IMR-90 (cell line): ENCODE measurements at regions not wholly inside any gene's neighbourhood (a gene's known extent, or its start where the extent isn't known, plus 50 kb on each side); places are given as distances from the start of the nearest gene placed in this dataset.

Source experiments
- ATAC-seq: fragments of 200-7000 bp; cut with Tn5 transposase; 2 replicates; pipeline ENCODE4 v1.9.1; 2020; ENCODE audit warnings: low read depth, mild to moderate bottlenecking, moderate library complexity
- BruUV-seq: library from RNA; stranded (reverse); fragments of 400-500 nt; replicated peaks from 2 replicates; lab custom pipeline; 2021; lab: Mats Ljungman, UMichigan
- CTCF ChIA-PET: fragments of 300-600 bp; formaldehyde crosslinking; extraction: SDS; loops from one replicate; lab custom pipeline; 2021; ENCODE audit warnings: antibody characterized with exemption; lab: Yijun Ruan, JAX
- POLR2A ChIA-PET: fragments of 300-600 bp; sonication (Branson Sonifier 250); formaldehyde crosslinking; loops from one replicate; lab custom pipeline; 2022; ENCODE audit warnings: antibody characterized with exemption; ENCODE audit not compliant: unreplicated experiment; lab: Charles Lee
- DNase-seq: peaks from one replicate; pipeline ENCODE4 v3.0.0; 2013
- H2AFZ ChIP-seq: replicated peaks from 2 replicates; pipeline ENCODE3; 2013; ENCODE audit warnings: low read length, mild to moderate bottlenecking; ENCODE audit not compliant: poor library complexity
- H2AK5ac ChIP-seq: 2 replicates; pipeline ENCODE4 v1.6.1; 2013; ENCODE audit warnings: low read depth, low read length, inconsistent platforms
- H2AK9ac ChIP-seq: replicated peaks from 2 replicates; pipeline ENCODE3; 2013; ENCODE audit warnings: mild to moderate bottlenecking, low read depth, low read length, moderate library complexity; ENCODE audit not compliant: poor library complexity
- H2BK120ac ChIP-seq: 2 replicates; pipeline ENCODE4 v1.6.1; 2013; ENCODE audit warnings: low read depth, low read length, inconsistent platforms
- H2BK15ac ChIP-seq: 3 replicates; pipeline ENCODE4 v1.6.1; 2013; ENCODE audit warnings: low read depth, low read length, inconsistent platforms
- H2BK20ac ChIP-seq: 2 replicates; pipeline ENCODE4 v1.6.1; 2013; ENCODE audit warnings: low read depth, mild to moderate bottlenecking, inconsistent platforms, low read length, moderate library complexity
- H2BK5ac ChIP-seq: 2 replicates; pipeline ENCODE4 v1.6.1; 2013; ENCODE audit warnings: mild to moderate bottlenecking, low read depth, low read length, inconsistent platforms; ENCODE audit not compliant: poor library complexity, severe bottlenecking
- H3K14ac ChIP-seq: replicated peaks from 2 replicates; pipeline ENCODE4 v1.6.1; 2013; ENCODE audit warnings: low read depth, low read length, inconsistent platforms
- H3K18ac ChIP-seq: 2 replicates; pipeline ENCODE4 v1.6.1; 2013; ENCODE audit warnings: low read depth, low read length, control low read depth
- H3K23ac ChIP-seq: 2 replicates; pipeline ENCODE4 v1.6.1; 2013; ENCODE audit warnings: low read depth, low read length, inconsistent platforms
- H3K27ac ChIP-seq: 2 replicates; pipeline ENCODE4 v1.5.1; 2013; ENCODE audit warnings: mild to moderate bottlenecking, control low read depth, low read length; ENCODE audit not compliant: insufficient read depth
- H3K27me3 ChIP-seq: 2 replicates; pipeline ENCODE4 v1.6.1; 2013; ENCODE audit warnings: low read length; ENCODE audit not compliant: control insufficient read depth, insufficient read depth
- H3K36me3 ChIP-seq: 2 replicates; pipeline ENCODE4 v1.6.1; 2013; ENCODE audit warnings: low read length, mixed read lengths; ENCODE audit not compliant: control insufficient read depth, insufficient read depth
- H3K4ac ChIP-seq: 2 replicates; pipeline ENCODE4 v1.6.1; 2013; ENCODE audit warnings: low read depth, low read length, inconsistent platforms
- H3K4me1 ChIP-seq: 2 replicates; pipeline ENCODE4 v1.6.1; 2013; ENCODE audit warnings: low read length, mixed read lengths; ENCODE audit not compliant: control insufficient read depth, insufficient read depth
- H3K4me2 ChIP-seq: 2 replicates; pipeline ENCODE4 v1.6.1; 2013; ENCODE audit warnings: low read depth, mild to moderate bottlenecking, control low read depth, low read length, moderate library complexity
- H3K4me3 ChIP-seq: 2 replicates; pipeline ENCODE4 v1.5.1; 2013; ENCODE audit warnings: low read depth, mild to moderate bottlenecking, control low read depth, low read length, moderate library complexity; ENCODE audit not compliant: insufficient read depth
- H3K56ac ChIP-seq: 2 replicates; pipeline ENCODE4 v1.6.1; 2013; ENCODE audit warnings: low read length, inconsistent platforms; ENCODE audit not compliant: insufficient read depth; ENCODE audit errors: extremely low read depth
- H3K79me1 ChIP-seq, 2 experiments: 2 replicates each; pipeline ENCODE4 v1.6.1; 2013; ENCODE audit warnings: low read length in 2 of 2, inconsistent platforms in 1 of 2, low read depth in 1 of 2
- H3K9ac ChIP-seq: 2 replicates; pipeline ENCODE4 v1.6.1; 2013; ENCODE audit warnings: low read depth, low read length, control low read depth
- H3K9me1 ChIP-seq: 2 replicates; pipeline ENCODE4 v1.6.1; 2013; ENCODE audit warnings: low read length, inconsistent platforms; ENCODE audit not compliant: insufficient read depth
- H3K9me3 ChIP-seq: 2 replicates; pipeline ENCODE4 v1.6.1; 2013; ENCODE audit warnings: low read length; ENCODE audit not compliant: control insufficient read depth, insufficient read depth
- H4K20me1 ChIP-seq: 2 replicates; pipeline ENCODE4 v1.6.1; 2013; ENCODE audit warnings: low read length, inconsistent platforms; ENCODE audit not compliant: insufficient read depth
- H4K5ac ChIP-seq: 2 replicates; pipeline ENCODE4 v1.6.1; 2013; ENCODE audit warnings: mild to moderate bottlenecking, low read depth, low read length, control low read depth
- H4K8ac ChIP-seq, 2 experiments: 2 replicates each; pipeline ENCODE4 v1.6.1; 2013; ENCODE audit warnings: low read depth in 2 of 2, low read length in 2 of 2, control low read depth in 1 of 2, inconsistent platforms in 1 of 2
- H4K91ac ChIP-seq: 2 replicates; pipeline ENCODE4 v1.6.1; 2013; ENCODE audit warnings: low read depth, low read length, inconsistent platforms; ENCODE audit not compliant: insufficient read depth
- CEBPB ChIP-seq: IDR thresholded peaks from 2 replicates; pipeline ENCODE4 v1.6.1; 2012; ENCODE audit warnings: low read depth, low read length, improper control_type of control experiment
- CHD1 ChIP-seq: IDR thresholded peaks from 2 replicates; pipeline ENCODE4 v1.6.1; 2012; ENCODE audit warnings: low read depth, low read length, improper control_type of control experiment
- CTCF ChIP-seq: conservative IDR thresholded peaks from 2 replicates; pipeline ENCODE4 v1.5.1; 2012; ENCODE audit warnings: mild to moderate bottlenecking, low read depth, low read length, improper control_type of control experiment
- FOS ChIP-seq: fragments of 150-350 bp; IDR thresholded peaks from 2 replicates; pipeline ENCODE4 v1.6.1; 2016; ENCODE audit warnings: low read depth, low read length
- MAFK ChIP-seq: IDR thresholded peaks from 2 replicates; pipeline ENCODE4 v1.6.1; 2012; ENCODE audit warnings: low read depth, low read length, improper control_type of control experiment
- MAZ ChIP-seq: IDR thresholded peaks from 2 replicates; pipeline ENCODE4 v1.6.1; 2012; ENCODE audit warnings: low read depth, mild to moderate bottlenecking, low read length, improper control_type of control experiment, moderate library complexity, borderline replicate concordance
- MXI1 ChIP-seq: IDR thresholded peaks from 2 replicates; pipeline ENCODE4 v1.6.1; 2012; ENCODE audit warnings: low read depth, mild to moderate bottlenecking, low read length, moderate library complexity, borderline replicate concordance
- NFE2L2 ChIP-seq: fragments of 150-350 bp; IDR thresholded peaks from 2 replicates; pipeline ENCODE4 v1.6.1; 2016; ENCODE audit warnings: low read depth, mild to moderate bottlenecking, low read length
- POLR2A ChIP-seq: IDR thresholded peaks from 2 replicates; pipeline ENCODE4 v1.6.1; 2012; ENCODE audit warnings: mild to moderate bottlenecking, low read depth, low read length
- RAD21 ChIP-seq: IDR thresholded peaks from 2 replicates; pipeline ENCODE4 v1.6.1; 2012; ENCODE audit warnings: low read length, improper control_type of control experiment
- RCOR1 ChIP-seq: IDR thresholded peaks from 2 replicates; pipeline ENCODE4 v1.6.1; 2012; ENCODE audit warnings: mild to moderate bottlenecking, low read length, improper control_type of control experiment; ENCODE audit not compliant: insufficient replicate concordance
- RFX5 ChIP-seq: IDR thresholded peaks from 2 replicates; pipeline ENCODE4 v1.8.0; 2012; ENCODE audit warnings: low read depth, mild to moderate bottlenecking, low read length, moderate library complexity
- SMC3 ChIP-seq: fragments of 150-350 bp; IDR thresholded peaks from 2 replicates; pipeline ENCODE4 v1.6.1; 2016; ENCODE audit warnings: low read depth, mild to moderate bottlenecking, antibody characterized with exemption, low read length, moderate library complexity
- USF2 ChIP-seq: fragments of 150-350 bp; IDR thresholded peaks from 2 replicates; pipeline ENCODE4 v1.6.1; 2017; ENCODE audit warnings: mild to moderate bottlenecking, antibody characterized with exemption, low read length, low read depth
- WGBS, 2 experiments: methylation state at CpG; one replicate each; pipeline versions ENCODE4 v1.1.5 to v1.1.7; 2013; ENCODE audit warnings: missing lambda C conversion rate in 2 of 2; ENCODE audit not compliant: insufficient read length in 1 of 2; ENCODE audit errors: extremely low coverage in 2 of 2; 5-methylcytosine and 5-hydroxymethylcytosine counted together
- dilution Hi-C: fragments of 300-500 bp; cut with HindIII; formaldehyde crosslinking; loops from one replicate; pipeline ENCODE4 v1.14.3; 2018; ENCODE audit warnings: low sequenced_read_pairs; ENCODE audit not compliant: unreplicated experiment
- in situ Hi-C: fragments of 300-500 bp; cut with MboI; formaldehyde crosslinking; loops from 3 replicates; pipeline ENCODE4 v1.14.3; 2019; ENCODE audit warnings: low sequenced_read_pairs, inconsistent platforms, mixed read lengths
- intact Hi-C: fragments of 100-400 bp; cut with micrococcal nuclease; formaldehyde crosslinking; loops from 2 replicates; pipeline ENCODE4 v1.10.0; 2022

- no peak for TF ChIP-seq MAZ
- TF ChIP-seq RFX5: no peak
- no peak for TF ChIP-seq CEBPB
- no peak for TF ChIP-seq POLR2A
- no peak for TF ChIP-seq USF2
- TF ChIP-seq RCOR1: no peak
- TF ChIP-seq CHD1: no peak
- no peak for TF ChIP-seq NFE2L2
- no peak for TF ChIP-seq MXI1
- TF ChIP-seq RAD21: no peak
- TF ChIP-seq CTCF: no peak
- no peak for TF ChIP-seq MAFK
- no peak for TF ChIP-seq FOS
- TF ChIP-seq SMC3: no peak
- H2AK5ac ChIP-seq: no peak overlapping the region
- H4K8ac ChIP-seq: no peak overlapping the region
- in situ Hi-C loops (no loop called here), dilution Hi-C loops (no loop called here), intact Hi-C loops (no loop called here)
- H2BK5ac ChIP-seq: no peak overlapping the region
- ChIA-PET CTCF (no interaction called here), POLR2A (no interaction called here)
- H3K36me3 ChIP-seq: no peaks in the 10 kb centered on the region
- no peak overlapping the region for H2BK120ac ChIP-seq
- H3K27ac ChIP-seq: no peak overlapping the region
- no peak overlapping the region for H2BK15ac ChIP-seq
- no TSS peak for BruUV-seq
- no peak overlapping the region for H3K14ac ChIP-seq
- H4K5ac ChIP-seq: no peak overlapping the region
- no peak overlapping the region for H3K4me3 ChIP-seq
- H2AFZ ChIP-seq: no peak overlapping the region
- ATAC-seq: no peak
- H3K79me1 ChIP-seq: no peaks in the 10 kb centered on the region
- no peaks in the 10 kb centered on the region for H3K27me3 ChIP-seq
- H3K18ac ChIP-seq: no peak overlapping the region
- no peak overlapping the region for H3K4ac ChIP-seq
- no peaks in the 10 kb centered on the region for H3K4me1 ChIP-seq
- H2AK9ac ChIP-seq: no peak overlapping the region
- H2BK20ac ChIP-seq: no peak overlapping the region
- H3K56ac ChIP-seq: no peak overlapping the region
- DNase-seq: no peak
- H3K9me1 ChIP-seq: no peaks in the 10 kb centered on the region
- no peak overlapping the region for H3K9ac ChIP-seq
- no peak overlapping the region for H3K4me2 ChIP-seq
- no peaks in the 10 kb centered on the region for H3K9me3 ChIP-seq
- no peak overlapping the region for H3K23ac ChIP-seq
- no peak overlapping the region for H4K91ac ChIP-seq
- no peaks in the 10 kb centered on the region for H4K20me1 ChIP-seq
- no CpG with 5 or more reads among the region's 3 CpGs for WGBS, 2 experiments
These were observed 97.3 kb upstream of the RBM19 start for GRCh38 chr12:114063435-114063834.
